C4-2B (cell line): ENCODE measurements at regions not wholly inside any gene's neighbourhood (a gene's known extent, or its start where the extent isn't known, plus 50 kb on each side); places are given as distances from the start of the nearest gene placed in this dataset.

Experiments used
- H3K27ac ChIP-seq: fragments of 450-650 bp; 2 replicates; pipeline ENCODE4 v1.5.1; 2017
- ZFX ChIP-seq: fragments of 450-650 bp; IDR thresholded peaks from 2 replicates; pipeline ENCODE4 v1.6.1; 2017
- TF ChIP-seq, protein P1 (sequence below): fragments of 450-650 bp; conservative IDR thresholded peaks from 2 replicates; pipeline ENCODE4 v1.5.1; 2017; ENCODE audit warnings: mild to moderate bottlenecking

DNA sequence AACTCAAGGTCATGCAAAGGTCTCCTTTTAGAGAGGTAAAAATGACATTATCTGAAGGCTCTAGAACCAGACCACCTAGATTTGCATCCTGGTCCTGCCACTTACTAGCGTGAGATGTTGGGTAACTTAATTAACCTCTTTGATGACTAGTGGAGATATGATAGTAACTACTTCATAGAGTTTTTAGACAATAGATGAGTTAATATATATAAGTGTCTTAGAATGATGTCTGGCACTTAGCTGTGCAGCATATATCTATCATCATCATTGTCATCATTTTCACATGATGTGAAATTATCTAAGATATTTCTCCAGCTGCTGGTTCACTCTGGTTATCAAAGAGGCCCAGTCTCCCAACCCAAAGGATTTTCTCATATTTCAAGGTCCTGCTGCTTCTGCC, 126.1 kb upstream of the DCLK2 start:
- TF ChIP-seq, protein P1, sequence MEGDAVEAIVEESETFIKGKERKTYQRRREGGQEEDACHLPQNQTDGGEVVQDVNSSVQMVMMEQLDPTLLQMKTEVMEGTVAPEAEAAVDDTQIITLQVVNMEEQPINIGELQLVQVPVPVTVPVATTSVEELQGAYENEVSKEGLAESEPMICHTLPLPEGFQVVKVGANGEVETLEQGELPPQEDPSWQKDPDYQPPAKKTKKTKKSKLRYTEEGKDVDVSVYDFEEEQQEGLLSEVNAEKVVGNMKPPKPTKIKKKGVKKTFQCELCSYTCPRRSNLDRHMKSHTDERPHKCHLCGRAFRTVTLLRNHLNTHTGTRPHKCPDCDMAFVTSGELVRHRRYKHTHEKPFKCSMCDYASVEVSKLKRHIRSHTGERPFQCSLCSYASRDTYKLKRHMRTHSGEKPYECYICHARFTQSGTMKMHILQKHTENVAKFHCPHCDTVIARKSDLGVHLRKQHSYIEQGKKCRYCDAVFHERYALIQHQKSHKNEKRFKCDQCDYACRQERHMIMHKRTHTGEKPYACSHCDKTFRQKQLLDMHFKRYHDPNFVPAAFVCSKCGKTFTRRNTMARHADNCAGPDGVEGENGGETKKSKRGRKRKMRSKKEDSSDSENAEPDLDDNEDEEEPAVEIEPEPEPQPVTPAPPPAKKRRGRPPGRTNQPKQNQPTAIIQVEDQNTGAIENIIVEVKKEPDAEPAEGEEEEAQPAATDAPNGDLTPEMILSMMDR = no peak
- no peak for TF ChIP-seq ZFX
- H3K27ac ChIP-seq = no peak overlapping the region

DNA sequence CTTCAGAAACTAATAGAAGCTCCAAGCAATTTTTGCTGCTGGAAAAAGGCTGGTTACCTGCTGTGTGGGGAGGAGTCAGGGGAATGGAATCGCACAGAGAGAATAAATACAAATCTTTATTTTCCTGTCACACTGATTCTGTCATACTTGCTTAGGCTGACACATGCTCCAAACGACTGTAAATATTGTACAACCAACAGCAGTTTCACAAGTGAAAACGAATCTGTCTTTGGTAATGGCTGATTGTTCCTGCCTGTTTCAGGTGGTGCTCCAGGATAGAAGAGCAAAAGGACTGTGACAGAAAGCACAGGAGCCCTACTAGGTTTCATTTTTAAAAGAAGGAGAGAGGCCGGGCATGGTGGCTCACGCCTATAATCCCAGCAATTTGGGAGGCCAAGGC, 125.5 kb upstream of the DCLK2 start:
- TF ChIP-seq, protein P1 = no peak
- no peak for TF ChIP-seq ZFX
- no peak overlapping the region for H3K27ac ChIP-seq

DNA sequence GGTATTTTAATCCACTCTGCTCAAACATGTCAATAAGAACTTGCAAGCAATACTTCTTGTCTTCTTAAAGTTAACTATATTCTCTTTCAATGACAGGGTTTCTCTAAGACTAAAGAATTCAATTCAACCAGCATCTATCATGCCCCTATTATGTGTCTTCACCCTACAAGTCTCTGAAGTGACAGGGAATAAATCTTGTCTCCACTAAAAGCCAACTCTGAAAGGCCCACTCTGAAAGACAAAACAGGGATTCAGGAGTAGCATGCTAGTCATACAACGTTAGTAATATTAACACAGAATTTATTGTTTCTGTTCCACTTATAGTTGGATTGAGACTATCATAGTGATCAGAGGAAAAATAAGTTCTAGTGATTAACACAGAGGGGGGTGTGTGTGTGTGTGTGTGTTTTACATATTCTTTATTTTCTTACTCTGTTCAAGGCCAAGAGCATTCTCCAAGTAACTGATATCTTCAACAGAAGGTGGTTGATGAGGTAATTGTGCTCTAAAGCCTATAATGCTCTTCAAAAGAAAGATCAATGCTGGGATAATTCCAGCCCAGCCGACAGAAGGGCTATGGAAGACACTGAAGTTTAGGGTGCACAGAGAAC, 122.4 kb upstream of the DCLK2 start:
- H3K27ac ChIP-seq = no peak overlapping the region
- TF ChIP-seq ZFX = no peak
- TF ChIP-seq, protein P1 = no peak

DNA sequence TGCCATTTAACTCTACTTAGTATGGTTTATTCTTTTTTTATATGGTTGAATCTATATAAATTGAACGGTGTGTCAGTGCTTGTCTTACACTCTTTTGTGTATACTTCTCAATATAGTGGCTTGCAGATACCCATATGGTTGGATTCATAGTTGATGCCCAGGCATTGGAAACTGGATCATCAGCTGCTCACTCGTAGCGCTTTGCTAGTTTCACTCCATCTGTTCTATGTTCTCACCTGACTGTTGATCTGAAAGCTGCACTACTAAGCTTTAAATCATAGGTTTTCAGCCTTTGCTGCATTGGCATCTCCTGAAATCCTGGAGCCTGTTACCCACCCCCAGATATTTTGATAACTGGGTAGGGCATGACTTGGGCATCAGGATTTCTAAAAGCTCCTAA, 121.6 kb upstream of the DCLK2 start:
- H3K27ac ChIP-seq = no peak overlapping the region
- no peak for TF ChIP-seq ZFX
- TF ChIP-seq, protein P1 = no peak

DNA sequence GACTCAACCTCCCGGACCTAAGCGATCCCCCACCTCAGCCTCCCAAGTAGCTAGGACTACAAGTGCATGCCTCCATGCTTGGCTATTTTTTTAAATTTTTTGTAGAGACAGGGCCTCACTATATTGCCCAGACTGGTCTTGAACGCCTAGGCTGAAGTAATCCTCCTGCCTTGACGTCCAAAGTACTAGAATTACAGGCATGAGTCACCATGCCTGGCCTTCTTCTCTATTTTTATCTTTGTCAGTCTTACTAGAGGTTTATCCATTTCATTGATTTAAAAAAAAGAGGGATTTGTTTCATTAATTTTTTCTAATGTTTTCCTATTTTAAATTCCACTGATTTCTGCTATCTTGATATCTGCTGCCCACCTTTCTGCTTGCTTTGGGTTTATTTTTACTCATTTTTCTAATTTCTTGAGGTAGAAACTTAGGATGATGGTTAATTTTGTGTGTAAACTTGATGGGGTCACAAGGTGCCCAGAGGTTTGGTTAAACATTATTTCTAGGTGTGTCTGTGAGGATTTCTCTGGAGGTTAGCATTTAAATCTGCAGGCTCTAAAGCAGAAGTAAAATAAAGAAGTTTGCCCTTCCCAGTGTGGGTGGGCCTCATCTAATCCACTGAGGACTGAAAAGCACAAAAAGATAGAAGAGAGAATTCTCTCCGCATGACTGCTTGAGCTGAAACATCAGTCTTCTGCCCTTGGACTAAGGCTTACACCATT, 116.2 kb upstream of the DCLK2 start:
- H3K27ac ChIP-seq = no peak overlapping the region
- TF ChIP-seq, protein P1 = no peak
- no peak for TF ChIP-seq ZFX

DNA sequence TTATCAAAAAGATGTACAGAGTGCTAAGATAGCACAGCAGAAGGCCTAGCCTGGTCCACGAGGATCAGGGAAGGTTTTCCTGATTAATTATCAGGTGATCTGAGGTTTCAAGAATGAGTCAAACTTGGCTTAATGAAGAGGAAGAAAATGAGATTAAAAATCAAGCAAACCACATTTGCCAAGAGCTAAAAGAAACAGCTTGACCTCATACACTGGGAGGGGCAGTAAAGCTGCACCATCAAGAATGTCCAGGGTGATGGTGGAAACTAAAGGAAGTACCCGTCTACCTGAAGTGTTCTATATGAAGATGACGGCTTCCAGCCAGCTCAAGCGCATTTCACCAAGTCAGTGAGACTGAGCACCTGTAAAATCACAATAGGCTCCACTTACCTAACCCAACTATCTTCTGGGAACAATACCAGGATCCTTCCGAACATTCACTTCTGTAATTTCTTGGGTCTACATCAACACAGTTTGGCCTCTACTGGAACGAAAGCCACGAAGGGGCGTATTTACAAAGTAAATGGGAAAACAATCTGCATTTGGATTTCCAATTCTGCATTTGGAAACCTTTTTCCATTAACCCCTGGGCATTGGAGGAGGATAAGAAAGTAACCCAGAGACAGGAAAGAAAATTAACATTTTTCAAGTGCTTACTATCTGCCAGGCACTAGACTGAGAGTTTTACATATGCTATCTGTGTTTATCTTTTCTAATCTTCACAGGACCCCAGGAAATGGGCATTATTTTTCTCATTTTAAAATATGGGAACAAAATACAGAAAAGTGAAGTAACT, 114.0 kb upstream of the DCLK2 start:
- H3K27ac ChIP-seq = no peak overlapping the region

More for the DNA sequence above, 114.0 kb upstream of the DCLK2 start:
- TF ChIP-seq ZFX = no peak
- TF ChIP-seq, protein P1 = no peak
